DND-41 (cell line): ENCODE measurements at regions not wholly inside any gene's neighbourhood (a gene's known extent, or its start where the extent isn't known, plus 50 kb on each side); places are given as distances from the start of the nearest gene placed in this dataset.

Experiments used
- CTCF ChIP-seq: IDR thresholded peaks from 2 replicates; pipeline ENCODE4 v1.5.1; 2012; ENCODE audit warnings: borderline replicate concordance, low read length, moderate library complexity, mild to moderate bottlenecking; ENCODE audit not compliant: poor library complexity, severe bottlenecking; ENCODE audit errors: extremely low read depth
- EZH2 ChIP-seq: IDR thresholded peaks from 3 replicates; pipeline ENCODE4 v1.6.1; 2012; ENCODE audit warnings: borderline replicate concordance, low read depth, mild to moderate bottlenecking, moderate library complexity, low read length, inconsistent platforms; ENCODE audit not compliant: severe bottlenecking

GRCh38 chr4:24224446-24224845 lies 334.6 kb upstream of the PPARGC1A start:
- TF ChIP-seq CTCF (no peak), EZH2 (no peak)
